IgD-negative memory B cell (primary cell): ENCODE measurements at regions not wholly inside any gene's neighbourhood (a gene's known extent, or its start where the extent isn't known, plus 50 kb on each side); places are given as distances from the start of the nearest gene placed in this dataset.

Source experiments
- H3K27ac Mint-ChIP-seq, 3 donors: one replicate each; pipeline ENCODE4 v1.8.0; 2020 to 2022; ENCODE audit warnings: mild to moderate bottlenecking in 3 of 3, mixed read lengths in 3 of 3, moderate library complexity in 1 of 3
- H3K27me3 Mint-ChIP-seq: one replicate; pipeline ENCODE4 v1.8.0; 2021; ENCODE audit warnings: mixed read lengths
- H3K36me3 Mint-ChIP-seq: one replicate; pipeline ENCODE4 v1.8.0; 2020; ENCODE audit warnings: mild to moderate bottlenecking, mixed read lengths
- H3K4me1 Mint-ChIP-seq, 3 donors: one replicate each; pipeline ENCODE4 v1.8.0; 2020 to 2022; ENCODE audit warnings: mixed read lengths in 3 of 3, mild to moderate bottlenecking in 1 of 3
- H3K4me3 Mint-ChIP-seq, 4 donors: one replicate each; pipeline ENCODE4 v1.8.0; 2020 to 2022; ENCODE audit warnings: mild to moderate bottlenecking in 4 of 4, mixed read lengths in 4 of 4, moderate library complexity in 3 of 4
- H3K9me3 Mint-ChIP-seq, 3 donors: one replicate each; pipeline ENCODE4 v1.8.0; 2020 to 2021; ENCODE audit warnings: mixed read lengths in 3 of 3, mild to moderate bottlenecking in 1 of 3

GRCh38 chr6:105781915-105782314 lies 304.2 kb upstream of the PRDM1 start:
- H3K4me3 Mint-ChIP-seq, result no peak overlapping the region
- no peaks in the 10 kb centered on the region for H3K36me3 Mint-ChIP-seq
- H3K4me1 Mint-ChIP-seq, result peaks cover 8 to 14% (median 9%) of the 10 kb centered on the region in 3 donors

GRCh38 chr6:105781248-105781647 lies 304.9 kb upstream of the PRDM1 start:
- Mint-ChIP-seq H3K27ac (no peak overlapping the region), H3K9me3 (peaks cover 0 to 6% (median 3%) of the 10 kb centered on the region in 3 donors), H3K36me3 (no peaks in the 10 kb centered on the region), H3K4me3 (no peak overlapping the region), H3K27me3 (peaks cover 5% of the 10 kb centered on the region), H3K4me1 (peaks cover 8 to 14% (median 9%) of the 10 kb centered on the region in 3 donors)

More at GRCh38 chr6:105781915-105782314, 304.2 kb upstream of the PRDM1 start:
- Mint-ChIP-seq H3K9me3 (peaks cover 0 to 6% (median 3%) of the 10 kb centered on the region in 3 donors), H3K27me3 (peaks cover 5% of the 10 kb centered on the region), H3K27ac (no peak overlapping the region)

GRCh38 chr6:105780146-105780860 lies 305.8 kb upstream of the PRDM1 start:
- H3K4me1 Mint-ChIP-seq, result peaks cover 1 to 6% (median 2%) of the 10 kb centered on the region in 3 donors
- peaks cover 3 to 6% (median 6%) of the 10 kb centered on the region in 3 donors for H3K9me3 Mint-ChIP-seq
- H3K27me3 Mint-ChIP-seq, result peaks cover 5% of the 10 kb centered on the region
- H3K27ac Mint-ChIP-seq, result no peak overlapping the region
- H3K36me3 Mint-ChIP-seq, result peaks cover 2% of the 10 kb centered on the region
- H3K4me3 Mint-ChIP-seq, result no peak overlapping the region

- H3K36me3 Mint-ChIP-seq, result peaks cover 8% of the 10 kb centered on the region
- no peak overlapping the region for H3K27ac Mint-ChIP-seq
- H3K4me1 Mint-ChIP-seq, result peaks cover 0 to 5% (median 0%) of the 10 kb centered on the region in 3 donors
- H3K9me3 Mint-ChIP-seq, result peaks cover 8 to 11% (median 9%) of the 10 kb centered on the region in 3 donors
- peaks cover 3% of the 10 kb centered on the region for H3K27me3 Mint-ChIP-seq
- H3K4me3 Mint-ChIP-seq, result no peak overlapping the region
Measured at GRCh38 chr6:105779110-105779509, 307.0 kb upstream of the PRDM1 start.

- H3K9me3 Mint-ChIP-seq, result peaks cover 5 to 11% (median 9%) of the 10 kb centered on the region in 3 donors
- H3K36me3 Mint-ChIP-seq, result peaks cover 8% of the 10 kb centered on the region
- peak overlapping the region in 1 of 4 donors; percentile 41 for H3K4me3 Mint-ChIP-seq
Measured at GRCh38 chr6:105775095-105775494, 311.0 kb upstream of the PRDM1 start.

GRCh38 chr6:105774247-105774646 lies 311.9 kb upstream of the PRDM1 start:
- peaks cover 4 to 11% (median 9%) of the 10 kb centered on the region in 3 donors for H3K9me3 Mint-ChIP-seq
- H3K27me3 Mint-ChIP-seq, result no peaks in the 10 kb centered on the region
- no peak overlapping the region for H3K4me3 Mint-ChIP-seq
- H3K4me1 Mint-ChIP-seq, result no peaks in the 10 kb centered on the region
- H3K36me3 Mint-ChIP-seq, result peaks cover 8% of the 10 kb centered on the region
- H3K27ac Mint-ChIP-seq, result no peak overlapping the region

More at GRCh38 chr6:105775095-105775494, 311.0 kb upstream of the PRDM1 start:
- no peaks in the 10 kb centered on the region for H3K4me1 Mint-ChIP-seq
- no peak overlapping the region for H3K27ac Mint-ChIP-seq
- no peaks in the 10 kb centered on the region for H3K27me3 Mint-ChIP-seq

- H3K9me3 Mint-ChIP-seq, result peaks cover 1 to 9% (median 8%) of the 10 kb centered on the region in 3 donors
- H3K27ac Mint-ChIP-seq, result no peak overlapping the region
- H3K4me3 Mint-ChIP-seq, result no peak overlapping the region
- H3K36me3 Mint-ChIP-seq, result peaks cover 8% of the 10 kb centered on the region
- H3K4me1 Mint-ChIP-seq, result no peaks in the 10 kb centered on the region
- no peaks in the 10 kb centered on the region for H3K27me3 Mint-ChIP-seq
Measured at GRCh38 chr6:105771313-105771970, 314.7 kb upstream of the PRDM1 start.

- Mint-ChIP-seq H3K9me3 (peaks cover under 1 to 8% (median 1%) of the 10 kb centered on the region in 3 donors), H3K36me3 (peaks cover 3% of the 10 kb centered on the region), H3K27me3 (no peaks in the 10 kb centered on the region), H3K4me3 (no peak overlapping the region), H3K4me1 (no peaks in the 10 kb centered on the region), H3K27ac (no peak overlapping the region)
Measured at GRCh38 chr6:105769987-105770386, 316.1 kb upstream of the PRDM1 start.

GRCh38 chr6:105769197-105769596 lies 316.9 kb upstream of the PRDM1 start:
- H3K36me3 Mint-ChIP-seq, result peaks cover 2% of the 10 kb centered on the region
- H3K4me3 Mint-ChIP-seq, result no peak overlapping the region
- peaks cover 0 to 1% (median under 1%) of the 10 kb centered on the region in 3 donors for H3K9me3 Mint-ChIP-seq
- H3K27ac Mint-ChIP-seq, result no peak overlapping the region
- peaks cover 2% of the 10 kb centered on the region for H3K27me3 Mint-ChIP-seq
- H3K4me1 Mint-ChIP-seq, result no peaks in the 10 kb centered on the region

- H3K9me3 Mint-ChIP-seq, result peaks cover 0 to 2% (median 0%) of the 10 kb centered on the region in 3 donors
- peaks cover 2% of the 10 kb centered on the region for H3K36me3 Mint-ChIP-seq
- peaks cover 2% of the 10 kb centered on the region for H3K27me3 Mint-ChIP-seq
Measured at GRCh38 chr6:105767541-105767940, 318.6 kb upstream of the PRDM1 start.

GRCh38 chr6:105765239-105765638 lies 320.9 kb upstream of the PRDM1 start:
- Mint-ChIP-seq H3K4me3 (no peak overlapping the region), H3K4me1 (no peaks in the 10 kb centered on the region), H3K9me3 (peaks cover 0 to 2% (median 0%) of the 10 kb centered on the region in 3 donors), H3K27me3 (peaks cover 4% of the 10 kb centered on the region), H3K27ac (no peak overlapping the region), H3K36me3 (peaks cover 2% of the 10 kb centered on the region)

More at GRCh38 chr6:105767541-105767940, 318.6 kb upstream of the PRDM1 start:
- no peak overlapping the region for H3K27ac Mint-ChIP-seq
- no peaks in the 10 kb centered on the region for H3K4me1 Mint-ChIP-seq
- no peak overlapping the region for H3K4me3 Mint-ChIP-seq

- H3K9me3 Mint-ChIP-seq, result peaks cover 0 to 2% (median 0%) of the 10 kb centered on the region in 3 donors
- H3K36me3 Mint-ChIP-seq, result peaks cover 5% of the 10 kb centered on the region
- no peak overlapping the region for H3K4me3 Mint-ChIP-seq
- peaks cover 10% of the 10 kb centered on the region for H3K27me3 Mint-ChIP-seq
- H3K4me1 Mint-ChIP-seq, result no peaks in the 10 kb centered on the region
- peak overlapping the region in 1 of 3 donors; percentile 54 for H3K27ac Mint-ChIP-seq
Measured at GRCh38 chr6:105764315-105764714, 321.8 kb upstream of the PRDM1 start.

GRCh38 chr6:105763866-105764265 lies 322.3 kb upstream of the PRDM1 start:
- Mint-ChIP-seq H3K27ac (no peak overlapping the region), H3K4me3 (no peak overlapping the region), H3K36me3 (peaks cover 5% of the 10 kb centered on the region), H3K27me3 (peaks cover 10% of the 10 kb centered on the region), H3K4me1 (no peaks in the 10 kb centered on the region), H3K9me3 (peaks cover 0 to 2% (median 0%) of the 10 kb centered on the region in 3 donors)

GRCh38 chr6:105760746-105761145 lies 325.4 kb upstream of the PRDM1 start:
- Mint-ChIP-seq H3K9me3 (peaks cover 0 to 2% (median 0%) of the 10 kb centered on the region in 3 donors), H3K36me3 (peaks cover 5% of the 10 kb centered on the region), H3K27me3 (peaks cover 11% of the 10 kb centered on the region), H3K4me1 (peaks cover 3 to 15% (median 13%) of the 10 kb centered on the region in 3 donors), H3K27ac (no peak overlapping the region), H3K4me3 (no peak overlapping the region)

- H3K27ac Mint-ChIP-seq, result no peak overlapping the region
- peak overlapping the region in 1 of 4 donors; percentile 43 for H3K4me3 Mint-ChIP-seq
- peaks cover 5% of the 10 kb centered on the region for H3K36me3 Mint-ChIP-seq
Measured at GRCh38 chr6:105759946-105760345, 326.2 kb upstream of the PRDM1 start.

More at GRCh38 chr6:105759946-105760345, 326.2 kb upstream of the PRDM1 start:
- H3K4me1 Mint-ChIP-seq, result peaks cover 3 to 15% (median 13%) of the 10 kb centered on the region in 3 donors
- H3K9me3 Mint-ChIP-seq, result peaks cover 0 to 2% (median 0%) of the 10 kb centered on the region in 3 donors
- peaks cover 13% of the 10 kb centered on the region for H3K27me3 Mint-ChIP-seq
